GM23248 (cell line): ENCODE measurements at regions not wholly inside any gene's neighbourhood (a gene's known extent, or its start where the extent isn't known, plus 50 kb on each side); places are given as distances from the start of the nearest gene placed in this dataset.
A peak's percentile ranks its signal among the peaks of the same experiment; 100 is the strongest.

Experiments used
- DNase-seq: peaks from one replicate; pipeline ENCODE4 v3.0.0-alpha.2; 2015
- H2AFZ ChIP-seq: fragments of 200-600 bp; sonication (generic); 2 replicates; pipeline ENCODE4 v1.6.1; 2016; ENCODE audit warnings: antibody characterized with exemption
- H3F3A ChIP-seq: fragments of 200-600 bp; sonication (generic); 2 replicates; pipeline ENCODE4 v1.6.1; 2016; ENCODE audit warnings: mild to moderate bottlenecking, antibody characterized with exemption, mixed run types; ENCODE audit not compliant: insufficient read depth
- H3K27ac ChIP-seq: fragments of 200-600 bp; sonication (generic); 2 replicates; pipeline ENCODE4 v1.5.1; 2016; ENCODE audit warnings: mild to moderate bottlenecking
- H3K27me3 ChIP-seq: fragments of 200-600 bp; sonication (generic); replicated peaks from 2 replicates; pipeline ENCODE4 v1.6.1; 2016; ENCODE audit warnings: mild to moderate bottlenecking; ENCODE audit not compliant: insufficient read depth
- H3K36me3 ChIP-seq: fragments of 200-600 bp; sonication (generic); 2 replicates; pipeline ENCODE4 v1.6.1; 2016; ENCODE audit warnings: low read depth, mild to moderate bottlenecking
- H3K4me1 ChIP-seq: fragments of 200-600 bp; sonication (generic); 2 replicates; pipeline ENCODE4 v1.6.1; 2016; ENCODE audit warnings: mild to moderate bottlenecking; ENCODE audit not compliant: insufficient read depth
- H3K4me2 ChIP-seq: fragments of 200-600 bp; sonication (generic); one replicate; pipeline ENCODE4 v1.6.1; 2016; ENCODE audit warnings: mild to moderate bottlenecking; ENCODE audit not compliant: unreplicated experiment
- H3K4me3 ChIP-seq: fragments of 200-600 bp; sonication (generic); 2 replicates; pipeline ENCODE4 v1.5.1; 2016; ENCODE audit warnings: mild to moderate bottlenecking
- H3K79me2 ChIP-seq: fragments of 200-600 bp; sonication (generic); 2 replicates; pipeline ENCODE4 v1.6.1; 2016; ENCODE audit warnings: mild to moderate bottlenecking; ENCODE audit not compliant: insufficient read depth
- H3K9ac ChIP-seq: fragments of 200-600 bp; sonication (generic); 2 replicates; pipeline ENCODE4 v1.6.1; 2016; ENCODE audit warnings: mild to moderate bottlenecking
- H3K9me2 ChIP-seq: fragments of 200-600 bp; sonication (generic); 2 replicates; pipeline ENCODE4 v1.6.1; 2016; ENCODE audit warnings: mixed run types, mild to moderate bottlenecking, moderate library complexity; ENCODE audit not compliant: insufficient read depth
- H3K9me3 ChIP-seq: fragments of 200-600 bp; sonication (generic); one replicate; pipeline ENCODE4 v1.6.1; 2017; ENCODE audit warnings: low read depth
- H4K20me1 ChIP-seq: fragments of 200-600 bp; sonication (generic); 2 replicates; pipeline ENCODE4 v1.6.0; 2016; ENCODE audit not compliant: insufficient read depth
- EZH2 ChIP-seq: fragments of 200-600 bp; sonication (generic); IDR thresholded peaks from 2 replicates; pipeline ENCODE4 v1.6.1; 2018; ENCODE audit warnings: antibody characterized with exemption, mild to moderate bottlenecking; ENCODE audit not compliant: insufficient read depth, poor library complexity, severe bottlenecking
- EZH2phosphoT487 ChIP-seq: fragments of 200-600 bp; sonication (generic); IDR thresholded peaks from 2 replicates; pipeline ENCODE4 v1.6.1; 2018; ENCODE audit warnings: antibody characterized with exemption, moderate library complexity, mild to moderate bottlenecking, low read depth; ENCODE audit not compliant: insufficient read depth
- WGBS, 2 experiments: methylation state at CpG; one replicate each; pipeline ENCODE4 v1.1.6; 2015 to 2017; ENCODE audit warnings: low lambda C conversion rate in 2 of 2, low coverage in 1 of 2; ENCODE audit errors: missing lambda C conversion rate in 2 of 2; 5-methylcytosine and 5-hydroxymethylcytosine counted together
- in situ Hi-C: fragments of 300-500 bp; cut with MboI; formaldehyde crosslinking; loops from 2 replicates; pipeline ENCODE4 v1.15.0; 2020

GRCh38 chr16:51510416-51510815 lies 359.3 kb upstream of the SALL1 start:
- no peaks in the 10 kb centered on the region for H3F3A ChIP-seq
- 85 to 89% methylated on average over 2 of the region's 2 CpGs for WGBS, 2 experiments
- no peak for DNase-seq
- no peaks in the 10 kb centered on the region for H4K20me1 ChIP-seq
- H3K27ac ChIP-seq, result no peak overlapping the region
- H3K9ac ChIP-seq, result no peak overlapping the region
- no peak for TF ChIP-seq EZH2phosphoT487
- TF ChIP-seq EZH2, result no peak
- in situ Hi-C loops, result no loop called here
- no peaks in the 10 kb centered on the region for H3K4me1 ChIP-seq
- no peaks in the 10 kb centered on the region for H3K36me3 ChIP-seq
- H3K4me2 ChIP-seq, result no peak overlapping the region
- H3K9me2 ChIP-seq, result no peaks in the 10 kb centered on the region
- no peaks in the 10 kb centered on the region for H3K9me3 ChIP-seq
- no peaks in the 10 kb centered on the region for H3K79me2 ChIP-seq
- no peak overlapping the region for H2AFZ ChIP-seq
- H3K4me3 ChIP-seq, result no peak overlapping the region
- H3K27me3 ChIP-seq, result no peaks in the 10 kb centered on the region

DNA sequence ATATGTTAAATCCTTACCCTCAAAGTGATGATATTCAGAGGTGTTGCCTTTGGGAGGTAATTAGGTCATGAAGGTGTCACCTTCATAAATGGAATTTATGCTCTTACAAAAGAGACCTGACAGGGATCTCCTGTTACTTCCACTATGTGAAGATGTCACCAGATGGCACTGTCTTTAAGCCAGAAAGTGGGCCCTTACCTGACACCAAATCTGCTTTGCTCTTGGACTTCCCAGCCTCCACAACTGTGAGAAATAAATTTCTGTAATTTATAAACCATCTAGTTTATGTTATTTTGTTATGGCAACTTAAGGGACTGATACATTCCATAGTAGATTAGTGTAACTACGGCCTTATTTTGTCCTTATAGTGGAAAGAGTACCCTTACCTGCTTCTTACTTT lies 358.3 kb upstream of the SALL1 start:
- H3K79me2 ChIP-seq, result no peaks in the 10 kb centered on the region
- in situ Hi-C loops, result no loop called here
- no peak overlapping the region for H3K27ac ChIP-seq
- no peaks in the 10 kb centered on the region for H4K20me1 ChIP-seq
- H3K9me3 ChIP-seq, result no peaks in the 10 kb centered on the region
- H3K4me3 ChIP-seq, result no peak overlapping the region
- no peaks in the 10 kb centered on the region for H3K4me1 ChIP-seq
- H2AFZ ChIP-seq, result no peak overlapping the region
- no peak for DNase-seq
- H3K9ac ChIP-seq, result no peak overlapping the region
- H3F3A ChIP-seq, result no peaks in the 10 kb centered on the region
- no peak overlapping the region for H3K4me2 ChIP-seq
- WGBS, 2 experiments, result 59 to 78% methylated on average over 1 of the region's 1 CpG
- TF ChIP-seq EZH2, result no peak
- TF ChIP-seq EZH2phosphoT487, result no peak
- no peaks in the 10 kb centered on the region for H3K9me2 ChIP-seq
- H3K27me3 ChIP-seq, result no peaks in the 10 kb centered on the region
- no peaks in the 10 kb centered on the region for H3K36me3 ChIP-seq

DNA sequence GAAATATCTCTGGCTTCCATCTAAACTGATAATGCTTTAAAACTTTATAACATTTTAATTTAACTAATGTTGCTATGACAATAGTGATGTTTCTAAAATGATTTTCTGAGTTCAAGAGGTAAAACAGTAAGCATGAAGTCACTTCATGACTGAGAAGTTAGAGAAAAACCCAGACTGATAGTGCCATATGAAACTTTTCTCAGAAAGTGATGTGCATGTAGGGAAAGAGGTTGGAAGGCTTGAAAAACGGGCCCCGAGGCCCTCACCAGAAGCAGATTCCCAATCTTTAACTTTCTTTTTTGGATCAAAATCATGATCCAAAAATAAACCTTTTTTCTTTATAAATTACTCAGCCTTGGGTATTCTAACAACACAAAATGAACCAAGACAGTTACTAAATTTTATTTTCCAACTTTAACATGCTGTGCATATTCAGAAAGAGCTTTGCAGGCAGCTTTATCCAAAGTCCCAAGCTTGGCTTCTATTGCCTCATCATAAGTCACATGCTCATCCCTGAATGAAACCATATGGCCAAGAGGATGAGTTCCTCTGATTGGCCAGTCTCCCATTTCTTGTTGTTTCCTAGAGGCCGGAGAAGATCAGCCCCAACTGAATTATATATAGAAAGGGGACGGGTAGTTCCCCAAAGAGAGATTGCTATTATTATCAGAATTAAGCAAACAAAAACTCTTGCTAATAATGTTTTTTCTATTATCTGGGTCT lies 357.6 kb upstream of the SALL1 start:
- TF ChIP-seq EZH2phosphoT487 (no peak), EZH2 (no peak)
- Histone ChIP-seq H3K79me2 (no peaks in the 10 kb centered on the region), H3K9ac (no peak overlapping the region), H4K20me1 (no peaks in the 10 kb centered on the region), H3K4me3 (no peak overlapping the region), H3K4me1 (no peaks in the 10 kb centered on the region), H3F3A (no peaks in the 10 kb centered on the region), H3K27ac (no peak overlapping the region), H3K9me2 (no peaks in the 10 kb centered on the region), H3K4me2 (no peak overlapping the region), H3K36me3 (no peaks in the 10 kb centered on the region), H3K9me3 (no peaks in the 10 kb centered on the region), H3K27me3 (no peaks in the 10 kb centered on the region), H2AFZ (no peak overlapping the region)
- peak; percentile 69 for DNase-seq
- WGBS, 2 experiments, result 17 to 19% methylated on average over 4 of the region's 4 CpGs
- in situ Hi-C loops, result no loop called here

DNA sequence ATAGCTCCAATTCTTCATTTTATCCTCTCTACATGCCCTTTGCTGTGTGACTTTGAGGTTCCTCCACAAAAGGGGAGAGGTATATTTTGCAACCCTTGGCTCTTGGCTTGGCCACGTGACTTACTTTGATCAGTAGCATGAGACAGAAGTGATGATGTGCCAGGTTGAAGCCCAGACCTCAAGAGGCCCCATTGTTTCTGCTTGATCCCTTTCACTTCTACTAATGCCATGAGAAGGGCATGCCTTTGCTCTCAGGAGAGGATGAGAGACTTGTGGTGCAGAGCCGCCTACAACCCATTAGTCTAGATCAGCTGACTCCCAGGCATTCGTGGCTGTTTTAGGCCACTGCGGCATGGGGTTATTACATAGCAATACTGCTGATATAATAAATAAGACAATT lies 356.2 kb upstream of the SALL1 start:
- Histone ChIP-seq H3K27ac (no peak overlapping the region), H3K4me1 (no peaks in the 10 kb centered on the region), H3K9me3 (no peaks in the 10 kb centered on the region), H2AFZ (no peak overlapping the region), H3K36me3 (no peaks in the 10 kb centered on the region), H3K9me2 (no peaks in the 10 kb centered on the region), H3K4me2 (no peak overlapping the region), H3K4me3 (no peak overlapping the region), H3K9ac (no peak overlapping the region), H3F3A (no peaks in the 10 kb centered on the region), H4K20me1 (no peaks in the 10 kb centered on the region), H3K27me3 (no peaks in the 10 kb centered on the region), H3K79me2 (no peaks in the 10 kb centered on the region)
- no peak for DNase-seq
- in situ Hi-C loops, result no loop called here
- no peak for TF ChIP-seq EZH2phosphoT487
- no peak for TF ChIP-seq EZH2
- 60 to 68% methylated on average over 4 of the region's 4 CpGs for WGBS, 2 experiments
